ENCODE measurements at regions not wholly inside any gene's neighbourhood (a gene's known extent, or its start where the extent isn't known, plus 50 kb on each side); places are given as distances from the start of the nearest gene placed in this dataset.

- no peak for DNase-seq (ENCODE audit: low read depth)
Observed at GRCh38 chr3:113051787-113052186, 61.0 kb downstream of the GTPBP8 start.

- DNase-seq (ENCODE audit: low read depth) = no peak
Observed at GRCh38 chr3:113053169-113053568, 62.4 kb downstream of the GTPBP8 start.

DNA sequence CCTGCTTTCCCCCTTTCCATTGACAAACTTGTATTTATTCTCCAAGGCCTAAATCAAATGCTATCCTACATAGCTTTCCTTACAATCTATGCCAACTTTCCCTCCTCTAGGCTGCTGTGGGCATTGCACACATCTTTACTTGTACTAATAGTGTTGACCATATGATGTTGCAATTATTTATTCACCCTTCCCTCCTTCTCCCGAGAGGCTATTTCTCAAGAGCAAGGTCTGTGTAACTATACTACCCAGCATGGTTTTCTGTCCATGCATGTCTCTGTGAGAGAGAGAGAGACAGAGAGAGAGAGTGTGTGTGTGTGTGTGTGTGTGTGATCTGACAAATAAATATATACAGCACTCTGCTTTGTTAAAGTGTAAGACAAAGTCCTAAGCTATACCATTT is 63.8 kb downstream of the GTPBP8 start:
- DNase-seq (ENCODE audit: low read depth) = peak; percentile 57

DNA sequence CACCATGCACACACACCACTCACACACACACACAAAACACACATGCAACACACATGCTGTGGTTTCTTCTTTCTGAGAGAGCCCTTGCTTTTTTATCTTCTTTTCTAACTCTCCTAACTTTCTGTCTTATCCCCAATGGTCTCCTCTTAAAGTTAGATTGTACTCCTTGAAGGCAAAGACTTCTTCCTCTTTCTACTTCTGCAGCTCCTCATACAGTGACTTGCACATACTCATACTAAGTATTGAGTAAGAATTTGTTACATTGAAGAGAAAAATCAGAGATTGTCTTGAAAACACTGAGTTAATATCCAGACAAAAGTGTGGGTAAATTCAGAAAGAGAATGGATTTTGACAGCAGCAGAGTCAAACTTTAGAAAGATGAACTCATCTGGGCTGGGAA is 64.4 kb downstream of the GTPBP8 start:
- no peak for DNase-seq (ENCODE audit: low read depth)

DNA sequence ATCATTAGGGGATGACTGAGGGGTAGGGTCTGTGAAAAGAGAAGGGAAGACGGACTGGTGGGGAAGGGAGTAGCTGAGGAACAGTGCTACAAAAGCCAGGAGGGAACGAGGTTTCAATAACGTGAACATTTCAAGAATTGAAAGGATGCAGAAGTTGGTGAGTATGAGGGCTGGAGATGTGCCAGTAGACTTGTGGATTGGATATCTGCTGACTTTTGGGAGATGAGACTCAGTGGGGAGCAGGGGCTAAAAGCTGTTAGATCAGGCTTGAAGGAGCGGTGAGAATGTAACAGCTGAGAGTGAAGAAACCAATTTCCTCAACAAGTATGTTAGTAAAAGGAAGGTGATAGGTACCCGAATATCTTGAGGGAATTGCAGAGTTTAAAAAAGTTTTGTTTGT is 65.2 kb downstream of the GTPBP8 start:
- no peak for DNase-seq (ENCODE audit: low read depth)

DNA sequence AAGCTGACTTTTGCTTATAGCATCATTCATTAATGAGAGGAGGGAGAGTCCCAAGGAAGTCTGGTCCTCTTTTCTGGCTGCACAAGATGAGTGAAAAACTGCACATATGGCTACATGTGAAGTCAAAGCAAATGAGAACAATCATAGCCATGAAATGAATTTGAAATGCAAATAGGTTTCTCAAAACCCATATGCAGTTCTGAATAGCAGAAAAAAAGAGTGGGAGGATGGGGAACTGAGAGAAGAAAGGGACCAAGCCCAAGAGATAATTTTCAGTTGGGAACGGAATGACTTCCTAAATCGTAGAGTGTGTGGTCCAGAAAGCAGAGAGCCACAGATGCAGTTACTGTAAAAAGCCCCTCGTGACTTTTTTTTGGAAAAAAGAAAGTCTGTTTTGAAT is 66.3 kb downstream of the GTPBP8 start:
- no peak for DNase-seq (ENCODE audit: low read depth)

- no peak for DNase-seq (ENCODE audit: low read depth)
Observed at GRCh38 chr3:113058188-113058587, 67.4 kb downstream of the GTPBP8 start.

GRCh38 chr3:113062705-113063104 is 71.9 kb downstream of the GTPBP8 start:
- no peak for DNase-seq (ENCODE audit: low read depth)

GRCh38 chr3:113063126-113063894 is 72.5 kb downstream of the GTPBP8 start:
- no peak for DNase-seq (ENCODE audit: low read depth)

- DNase-seq (ENCODE audit: low read depth) = no peak
Observed at GRCh38 chr3:113064183-113064582, 73.4 kb downstream of the GTPBP8 start.

DNA sequence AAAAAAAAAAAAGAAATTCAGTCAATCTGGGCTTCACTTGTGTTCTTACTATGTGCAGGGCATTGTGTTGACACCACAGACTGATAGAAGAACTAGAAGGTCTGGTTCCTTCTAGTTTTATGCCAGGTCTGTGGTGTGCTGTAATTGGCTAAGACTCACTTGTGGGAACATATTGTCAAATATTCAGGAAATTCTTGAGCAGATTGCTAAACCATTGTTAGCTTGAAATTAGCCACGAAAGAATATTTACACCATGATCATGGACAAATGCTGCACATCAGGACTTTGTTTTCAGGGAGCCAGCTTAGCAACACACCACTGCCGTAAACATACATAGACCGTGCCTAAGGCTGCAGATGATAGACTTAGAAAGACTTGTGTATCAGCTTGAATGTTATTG is 74.6 kb downstream of the GTPBP8 start:
- no peak for DNase-seq (ENCODE audit: low read depth)

- DNase-seq (ENCODE audit: low read depth) = no peak
Observed at GRCh38 chr3:113070072-113070640, 79.4 kb downstream of the GTPBP8 start.

GRCh38 chr3:113070681-113071113 is 79.9 kb downstream of the GTPBP8 start:
- DNase-seq (ENCODE audit: low read depth) = peak; percentile 32

DNA sequence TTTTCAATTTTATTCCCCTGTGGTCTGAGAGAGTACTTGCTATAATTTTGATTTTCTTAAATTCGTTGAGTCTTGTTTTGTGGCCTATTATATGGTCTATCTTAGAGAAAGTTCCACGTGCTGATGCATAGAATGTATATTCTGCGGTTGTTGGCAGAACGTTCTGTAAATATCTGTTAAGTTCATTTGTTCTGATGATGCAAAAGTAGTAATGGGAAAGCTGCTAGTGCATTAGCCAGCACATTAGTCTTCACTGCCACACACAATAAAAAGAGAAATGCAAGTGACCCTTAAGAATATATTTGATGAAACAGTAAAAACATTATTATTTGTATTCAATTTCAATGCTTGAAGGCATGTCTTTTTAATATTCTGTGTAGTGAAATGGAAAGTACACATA is 84.8 kb downstream of the GTPBP8 start:
- no peak for DNase-seq (ENCODE audit: low read depth)

GRCh38 chr3:113079218-113079961 is 88.6 kb downstream of the GTPBP8 start:
- DNase-seq (ENCODE audit: low read depth) = no peak

DNA sequence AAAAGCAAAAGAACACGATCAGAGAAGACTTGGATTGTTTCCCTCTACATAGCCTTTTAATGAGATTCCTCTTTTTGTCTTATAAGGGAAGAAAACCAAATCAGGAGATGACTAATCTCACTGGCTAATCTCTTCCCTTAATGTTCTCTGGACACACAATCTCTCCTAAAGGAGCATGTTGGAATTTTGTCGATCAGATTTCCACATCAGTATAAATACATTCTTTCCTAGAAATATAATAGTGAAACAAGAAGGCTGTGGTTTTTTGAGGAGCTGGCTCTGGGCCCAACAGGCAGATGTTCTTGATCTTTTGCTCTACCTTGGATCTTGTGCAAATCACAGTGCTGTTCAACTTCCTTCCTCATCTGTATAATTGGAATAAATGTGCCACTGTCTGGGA is 94.0 kb downstream of the GTPBP8 start:
- DNase-seq (ENCODE audit: low read depth) = peak; percentile 34

- DNase-seq (ENCODE audit: low read depth) = no peak
Observed at GRCh38 chr3:113086560-113087461, 96.0 kb downstream of the GTPBP8 start.

DNA sequence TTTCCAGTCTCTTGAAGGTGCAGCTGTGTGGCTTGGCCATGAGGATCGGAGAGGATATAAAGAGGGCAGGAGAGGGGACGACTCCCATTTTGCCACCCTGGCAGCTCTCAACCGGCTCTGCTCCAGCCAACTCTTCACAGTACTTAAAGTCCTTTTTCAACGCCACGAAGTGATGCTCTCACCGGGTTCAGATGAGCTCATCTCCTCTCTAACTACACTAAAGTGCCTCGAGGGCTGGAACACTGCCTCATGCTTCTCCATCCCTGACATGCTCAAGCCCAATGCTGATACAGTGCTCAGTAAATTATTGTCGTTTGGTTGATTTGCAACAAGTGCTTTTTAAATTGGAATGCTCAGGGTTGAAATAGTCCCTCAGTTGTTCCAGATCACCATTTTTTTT is 97.8 kb downstream of the GTPBP8 start:
- DNase-seq (ENCODE audit: low read depth) = no peak

DNA sequence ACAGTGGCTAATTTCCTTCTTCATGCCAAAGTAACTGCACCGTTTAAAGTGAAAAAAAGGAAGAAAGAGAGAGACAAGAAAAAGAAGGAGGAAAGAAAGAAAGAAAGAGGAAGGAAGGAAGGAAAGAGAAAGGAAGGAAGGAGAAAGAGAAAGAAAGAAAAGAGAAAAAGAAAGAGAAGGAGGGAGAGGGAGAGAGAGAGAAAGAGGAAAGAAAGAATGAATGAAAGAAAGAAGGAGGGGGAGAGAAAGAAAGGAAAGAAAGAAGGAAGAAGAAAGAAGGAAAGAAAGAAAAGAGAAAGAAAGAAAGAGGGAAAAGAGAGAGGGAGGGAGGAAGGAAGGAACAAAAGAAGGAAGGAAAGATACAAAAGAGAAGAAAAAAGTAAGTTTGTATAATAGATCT is 100.6 kb downstream of the GTPBP8 start:
- no peak for DNase-seq (ENCODE audit: low read depth)

GRCh38 chr3:113092746-113093145 is 102.0 kb downstream of the GTPBP8 start:
- DNase-seq (ENCODE audit: low read depth) = no peak

- no peak for DNase-seq (ENCODE audit: low read depth)
Observed at GRCh38 chr3:113094337-113095221, 103.8 kb downstream of the GTPBP8 start.
